HEK293 (cell line): ENCODE measurements at regions not wholly inside any gene's neighbourhood (a gene's known extent, or its start where the extent isn't known, plus 50 kb on each side); places are given as distances from the start of the nearest gene placed in this dataset.

ENCODE experiments used
- CTCF ChIP-seq: fragments of 450-650 bp; formaldehyde crosslinking; IDR thresholded peaks from 2 replicates; pipeline ENCODE4 v1.5.1; 2016; ENCODE audit warnings: missing biosample characterization, missing genetic modification characterization
- MZF1 ChIP-seq: fragments of 450-650 bp; formaldehyde crosslinking; IDR thresholded peaks from 2 replicates; pipeline ENCODE4 v1.5.1; 2017; ENCODE audit warnings: missing biosample characterization, missing genetic modification characterization, borderline replicate concordance
- SP2 ChIP-seq: fragments of 450-650 bp; formaldehyde crosslinking; IDR thresholded peaks from 2 replicates; pipeline ENCODE4 v1.5.1; 2016; ENCODE audit warnings: missing biosample characterization, missing genetic modification characterization
- YY1 ChIP-seq: fragments of 450-650 bp; formaldehyde crosslinking; IDR thresholded peaks from 2 replicates; pipeline ENCODE4 v1.5.1; 2018; ENCODE audit warnings: missing biosample characterization, missing genetic modification characterization
- ZBTB7A ChIP-seq: fragments of 450-650 bp; formaldehyde crosslinking; IDR thresholded peaks from 2 replicates; pipeline ENCODE4 v1.5.1; 2016; ENCODE audit warnings: low read depth, missing biosample characterization, missing genetic modification characterization
- ZFP41 ChIP-seq: fragments of 450-650 bp; formaldehyde crosslinking; IDR thresholded peaks from 2 replicates; pipeline ENCODE4 v1.5.1; 2016; ENCODE audit warnings: missing biosample characterization, missing genetic modification characterization, borderline replicate concordance
- ZNF776 ChIP-seq: fragments of 450-650 bp; formaldehyde crosslinking; IDR thresholded peaks from 2 replicates; pipeline ENCODE4 v1.5.0; 2017; ENCODE audit warnings: missing biosample characterization, missing genetic modification characterization, borderline replicate concordance
- TF ChIP-seq, protein P1 (sequence below): fragments of 450-650 bp; formaldehyde crosslinking; IDR thresholded peaks from 2 replicates; pipeline ENCODE4 v1.5.1; 2016; ENCODE audit warnings: missing biosample characterization, missing genetic modification characterization, borderline replicate concordance
- TF ChIP-seq, protein P2 (sequence below): fragments of 450-650 bp; formaldehyde crosslinking; IDR thresholded peaks from 2 replicates; pipeline ENCODE4 v1.5.1; 2016; ENCODE audit warnings: missing biosample characterization, missing genetic modification characterization

- no peak for TF ChIP-seq ZNF776 (tag by site-specific recombination)
- TF ChIP-seq CTCF (tag by site-specific recombination) = no peak
- TF ChIP-seq MZF1 = no peak
- TF ChIP-seq, protein P1, sequence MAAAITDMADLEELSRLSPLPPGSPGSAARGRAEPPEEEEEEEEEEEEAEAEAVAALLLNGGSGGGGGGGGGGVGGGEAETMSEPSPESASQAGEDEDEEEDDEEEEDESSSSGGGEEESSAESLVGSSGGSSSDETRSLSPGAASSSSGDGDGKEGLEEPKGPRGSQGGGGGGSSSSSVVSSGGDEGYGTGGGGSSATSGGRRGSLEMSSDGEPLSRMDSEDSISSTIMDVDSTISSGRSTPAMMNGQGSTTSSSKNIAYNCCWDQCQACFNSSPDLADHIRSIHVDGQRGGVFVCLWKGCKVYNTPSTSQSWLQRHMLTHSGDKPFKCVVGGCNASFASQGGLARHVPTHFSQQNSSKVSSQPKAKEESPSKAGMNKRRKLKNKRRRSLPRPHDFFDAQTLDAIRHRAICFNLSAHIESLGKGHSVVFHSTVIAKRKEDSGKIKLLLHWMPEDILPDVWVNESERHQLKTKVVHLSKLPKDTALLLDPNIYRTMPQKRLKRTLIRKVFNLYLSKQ (tag by site-specific recombination) = no peak
- no peak for TF ChIP-seq ZFP41
- TF ChIP-seq, protein P2, sequence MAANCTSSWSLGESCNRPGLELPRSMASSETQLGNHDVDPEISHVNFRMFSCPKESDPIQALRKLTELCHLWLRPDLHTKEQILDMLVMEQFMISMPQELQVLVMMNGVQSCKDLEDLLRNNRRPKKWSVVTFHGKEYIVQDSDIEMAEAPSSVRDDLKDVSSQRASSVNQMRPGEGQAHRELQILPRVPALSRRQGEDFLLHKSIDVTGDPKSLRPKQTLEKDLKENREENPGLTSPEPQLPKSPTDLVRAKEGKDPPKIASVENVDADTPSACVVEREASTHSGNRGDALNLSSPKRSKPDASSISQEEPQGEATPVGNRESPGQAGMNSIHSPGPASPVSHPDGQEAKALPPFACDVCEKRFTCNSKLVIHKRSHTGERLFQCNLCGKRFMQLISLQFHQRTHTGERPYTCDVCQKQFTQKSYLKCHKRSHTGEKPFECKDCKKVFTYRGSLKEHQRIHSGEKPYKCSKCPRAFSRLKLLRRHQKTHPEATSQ (tag by site-specific recombination) = no peak
- no peak for TF ChIP-seq YY1 (tag by site-specific recombination)
- no peak for TF ChIP-seq SP2 (tag by site-specific recombination)
- TF ChIP-seq ZBTB7A (tag by site-specific recombination) = no peak
Observed at GRCh38 chr10:125260260-125260659, 99.9 kb upstream of the CTBP2 start.
